Vagina (tissue), 2 donors: ENCODE measurements at regions not wholly inside any gene's neighbourhood (a gene's known extent, or its start where the extent isn't known, plus 50 kb on each side); places are given as distances from the start of the nearest gene placed in this dataset.

ENCODE experiments used
- POLR2A ChIP-seq, 2 donors: fragments of 450-650 bp; IDR thresholded peaks; one replicate each; pipeline ENCODE4 v1.6.1; 2017; ENCODE audit warnings: antibody characterized with exemption in 2 of 2, mild to moderate bottlenecking in 2 of 2, moderate library complexity in 2 of 2
- TF ChIP-seq, protein P1 (sequence below), 3 experiments: fragments of 450-650 bp in 2 of 3; fragments of 200-600 bp in 1 of 3; sonication (generic) in 1 of 3; IDR thresholded peaks; one replicate each; pipeline ENCODE4 v1.5.1; 2017 to 2019; ENCODE audit warnings: antibody characterized with exemption in 3 of 3, mild to moderate bottlenecking in 2 of 3, moderate library complexity in 2 of 3

DNA sequence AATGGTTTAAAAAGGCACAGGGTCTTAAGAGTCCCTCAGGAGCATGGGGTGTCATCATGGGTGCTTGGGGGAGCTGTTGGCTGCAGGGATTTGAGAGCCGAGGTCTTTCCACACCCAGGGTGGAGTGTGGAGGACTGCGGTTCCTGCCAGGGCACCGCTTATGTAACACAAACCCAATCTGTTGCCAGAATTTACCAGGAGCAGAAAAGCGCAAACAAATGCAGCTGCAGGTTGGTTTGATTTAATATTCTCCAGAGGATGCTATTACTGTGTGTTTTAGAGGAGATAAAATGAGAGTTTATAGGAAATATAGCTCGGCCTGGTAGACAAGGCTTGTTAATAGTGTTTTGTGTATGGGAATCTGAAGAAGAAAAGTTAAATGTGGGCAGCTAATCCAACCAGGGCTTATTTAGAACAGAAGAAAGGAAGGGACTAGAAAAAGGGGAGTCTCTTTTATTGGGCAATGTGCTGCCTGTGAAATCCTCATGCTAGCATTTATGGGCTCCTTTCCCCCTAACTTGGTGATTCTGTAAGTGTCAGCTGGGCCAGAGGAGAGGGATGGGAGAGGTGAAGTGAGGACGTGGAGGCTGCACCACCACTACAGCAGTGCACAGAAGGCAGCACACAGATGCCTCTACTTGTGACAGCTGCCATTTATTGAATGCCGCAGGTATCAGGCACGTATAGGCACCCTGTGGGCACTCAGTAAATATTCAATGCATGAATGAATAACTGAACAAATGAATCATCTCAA is 174.7 kb downstream of the KATNIP start:
- TF ChIP-seq, protein P1, sequence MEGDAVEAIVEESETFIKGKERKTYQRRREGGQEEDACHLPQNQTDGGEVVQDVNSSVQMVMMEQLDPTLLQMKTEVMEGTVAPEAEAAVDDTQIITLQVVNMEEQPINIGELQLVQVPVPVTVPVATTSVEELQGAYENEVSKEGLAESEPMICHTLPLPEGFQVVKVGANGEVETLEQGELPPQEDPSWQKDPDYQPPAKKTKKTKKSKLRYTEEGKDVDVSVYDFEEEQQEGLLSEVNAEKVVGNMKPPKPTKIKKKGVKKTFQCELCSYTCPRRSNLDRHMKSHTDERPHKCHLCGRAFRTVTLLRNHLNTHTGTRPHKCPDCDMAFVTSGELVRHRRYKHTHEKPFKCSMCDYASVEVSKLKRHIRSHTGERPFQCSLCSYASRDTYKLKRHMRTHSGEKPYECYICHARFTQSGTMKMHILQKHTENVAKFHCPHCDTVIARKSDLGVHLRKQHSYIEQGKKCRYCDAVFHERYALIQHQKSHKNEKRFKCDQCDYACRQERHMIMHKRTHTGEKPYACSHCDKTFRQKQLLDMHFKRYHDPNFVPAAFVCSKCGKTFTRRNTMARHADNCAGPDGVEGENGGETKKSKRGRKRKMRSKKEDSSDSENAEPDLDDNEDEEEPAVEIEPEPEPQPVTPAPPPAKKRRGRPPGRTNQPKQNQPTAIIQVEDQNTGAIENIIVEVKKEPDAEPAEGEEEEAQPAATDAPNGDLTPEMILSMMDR (IDR thresholded peaks at IDR 0.05): no peak
- TF ChIP-seq POLR2A (IDR thresholded peaks at IDR 0.05): no peak
